Keratinocyte (primary cell): ENCODE measurements at regions not wholly inside any gene's neighbourhood (a gene's known extent, or its start where the extent isn't known, plus 50 kb on each side); places are given as distances from the start of the nearest gene placed in this dataset.

Source experiments
- DNase-seq: peaks from one replicate; pipeline ENCODE4 v3.0.0-alpha.2; 2011; ENCODE audit warnings: low read depth, missing footprints, low spot score
- FAIRE-seq: peaks from 2 replicates; lab custom pipeline; 2011; peaks lifted over from hg19 to GRCh38; lab: Jason Lieb, UNC
- H2AFZ ChIP-seq: 2 replicates; pipeline ENCODE4 v1.6.0; 2012; ENCODE audit warnings: low read length, control low read depth, inconsistent platforms; ENCODE audit not compliant: control insufficient read depth
- H3K27ac ChIP-seq: 2 replicates; pipeline ENCODE4 v1.5.1; 2011; ENCODE audit warnings: low read length; ENCODE audit not compliant: control insufficient read depth, insufficient read depth
- H3K27me3 ChIP-seq: 3 replicates; pipeline ENCODE4 v1.6.0; 2011; ENCODE audit warnings: low read length; ENCODE audit not compliant: control insufficient read depth, insufficient read depth; ENCODE audit errors: extremely low read depth
- H3K36me3 ChIP-seq, 2 experiments: 2 replicates in 1 of 2; 3 replicates in 1 of 2; pipeline ENCODE4 v1.5.1; 2011; ENCODE audit warnings: low read length in 2 of 2, mild to moderate bottlenecking in 1 of 2; ENCODE audit not compliant: control insufficient read depth in 2 of 2, insufficient read depth in 2 of 2; ENCODE audit errors: extremely low read depth in 1 of 2
- H3K4me1 ChIP-seq: 3 replicates; pipeline ENCODE4 v1.5.1; 2011; ENCODE audit warnings: low read length; ENCODE audit not compliant: control insufficient read depth, insufficient read depth; ENCODE audit errors: extremely low read depth
- H3K4me2 ChIP-seq: 3 replicates; pipeline ENCODE4 v1.6.0; 2011; ENCODE audit warnings: low read depth, low read length; ENCODE audit not compliant: control insufficient read depth, insufficient read depth; ENCODE audit errors: extremely low read depth
- H3K4me3 ChIP-seq, 3 experiments: fragments of 200-600 bp in 1 of 3; sonication (generic) in 1 of 3; 2 replicates in 2 of 3; 3 replicates in 1 of 3; pipeline ENCODE4 v1.5.1; 2011 to 2016; ENCODE audit warnings: low read length in 3 of 3, mild to moderate bottlenecking in 3 of 3, control low read depth in 2 of 3, inconsistent platforms in 1 of 3, low read depth in 1 of 3, mixed read lengths in 1 of 3, mixed run types in 1 of 3, moderate library complexity in 1 of 3; ENCODE audit not compliant: control insufficient read depth in 2 of 3, insufficient read depth in 2 of 3; ENCODE audit errors: extremely low read depth in 1 of 3
- H3K79me2 ChIP-seq: 2 replicates; pipeline ENCODE4 v1.6.0; 2012; ENCODE audit warnings: low read length; ENCODE audit not compliant: control insufficient read depth, insufficient read depth
- H3K9ac ChIP-seq: 3 replicates; pipeline ENCODE4 v1.6.0; 2011; ENCODE audit warnings: low read length; ENCODE audit not compliant: control insufficient read depth, insufficient read depth; ENCODE audit errors: extremely low read depth
- H3K9me1 ChIP-seq: 3 replicates; pipeline ENCODE4 v1.6.0; 2011; ENCODE audit warnings: low read length; ENCODE audit not compliant: control insufficient read depth, insufficient read depth; ENCODE audit errors: extremely low read depth
- H3K9me3 ChIP-seq: 2 replicates; pipeline ENCODE4 v1.5.1; 2012; ENCODE audit warnings: low read depth, low read length; ENCODE audit not compliant: control insufficient read depth
- H4K20me1 ChIP-seq: 3 replicates; pipeline ENCODE4 v1.6.0; 2011; ENCODE audit warnings: low read length; ENCODE audit not compliant: control insufficient read depth, insufficient read depth; ENCODE audit errors: extremely low read depth
- EZH2 ChIP-seq: IDR thresholded peaks from one replicate; pipeline ENCODE4 v1.6.1; 2012; ENCODE audit warnings: inconsistent platforms, mild to moderate bottlenecking, low read length, moderate library complexity
- dilution Hi-C: fragments of 300-500 bp; cut with MboI; formaldehyde crosslinking; loops from one replicate; pipeline ENCODE4 v1.7.0; 2020; ENCODE audit warnings: low sequenced_read_pairs; ENCODE audit not compliant: extremely low pct_ligation_motif_present
- TF ChIP-seq, protein P1 (sequence below), 3 experiments: IDR thresholded peaks in 1 of 3; conservative IDR thresholded peaks in 1 of 3; optimal IDR thresholded peaks in 1 of 3; 2 replicates in 2 of 3; 3 replicates in 1 of 3; pipeline versions ENCODE3 to v1.5.1; 2011; ENCODE audit warnings: low read length in 3 of 3, mild to moderate bottlenecking in 3 of 3, moderate library complexity in 2 of 3, control low read depth in 1 of 3, inconsistent platforms in 1 of 3; ENCODE audit not compliant: insufficient read depth in 2 of 3; ENCODE audit errors: extremely low read depth in 1 of 3

DNA sequence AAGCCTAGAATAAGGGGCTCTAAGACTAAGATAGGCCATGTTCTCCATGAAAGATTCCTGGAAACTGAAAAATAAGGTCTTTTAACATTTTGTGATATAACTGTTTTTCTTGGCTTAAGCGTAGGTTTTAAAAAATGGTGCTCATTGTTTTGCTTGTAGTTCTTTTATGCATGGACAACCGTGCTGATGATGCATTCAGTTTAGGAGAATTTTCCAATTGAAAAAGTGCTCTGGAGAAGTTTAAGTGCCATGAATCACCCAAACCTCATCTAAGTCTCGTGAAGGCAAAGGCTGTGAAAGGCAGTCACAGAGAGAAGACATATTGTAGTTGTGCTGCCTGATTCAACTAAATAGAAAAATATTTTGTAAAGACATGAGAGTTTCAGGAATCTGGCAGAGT, 111.8 kb upstream of the GAREM1 start:
- Histone ChIP-seq H3K9ac (no peak overlapping the region), H2AFZ (no peak overlapping the region), H3K4me1 (no peaks in the 10 kb centered on the region), H3K4me3 (no peak overlapping the region), H3K9me1 (no peaks in the 10 kb centered on the region), H3K4me2 (no peak overlapping the region), H3K36me3 (no peaks in the 10 kb centered on the region), H3K27me3 (no peaks in the 10 kb centered on the region), H3K9me3 (no peaks in the 10 kb centered on the region), H3K27ac (no peak overlapping the region), H4K20me1 (no peaks in the 10 kb centered on the region), H3K79me2 (no peaks in the 10 kb centered on the region)
- TF ChIP-seq, protein P1, sequence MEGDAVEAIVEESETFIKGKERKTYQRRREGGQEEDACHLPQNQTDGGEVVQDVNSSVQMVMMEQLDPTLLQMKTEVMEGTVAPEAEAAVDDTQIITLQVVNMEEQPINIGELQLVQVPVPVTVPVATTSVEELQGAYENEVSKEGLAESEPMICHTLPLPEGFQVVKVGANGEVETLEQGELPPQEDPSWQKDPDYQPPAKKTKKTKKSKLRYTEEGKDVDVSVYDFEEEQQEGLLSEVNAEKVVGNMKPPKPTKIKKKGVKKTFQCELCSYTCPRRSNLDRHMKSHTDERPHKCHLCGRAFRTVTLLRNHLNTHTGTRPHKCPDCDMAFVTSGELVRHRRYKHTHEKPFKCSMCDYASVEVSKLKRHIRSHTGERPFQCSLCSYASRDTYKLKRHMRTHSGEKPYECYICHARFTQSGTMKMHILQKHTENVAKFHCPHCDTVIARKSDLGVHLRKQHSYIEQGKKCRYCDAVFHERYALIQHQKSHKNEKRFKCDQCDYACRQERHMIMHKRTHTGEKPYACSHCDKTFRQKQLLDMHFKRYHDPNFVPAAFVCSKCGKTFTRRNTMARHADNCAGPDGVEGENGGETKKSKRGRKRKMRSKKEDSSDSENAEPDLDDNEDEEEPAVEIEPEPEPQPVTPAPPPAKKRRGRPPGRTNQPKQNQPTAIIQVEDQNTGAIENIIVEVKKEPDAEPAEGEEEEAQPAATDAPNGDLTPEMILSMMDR (optimal IDR thresholded peaks at IDR 0.05 in 1 of 3, IDR thresholded peaks at IDR 0.05 in 1 of 3, conservative IDR thresholded peaks at IDR 0.05 in 1 of 3; ENCODE audit: extremely low read depth in 1 of 3, insufficient read depth in 2 of 3, low read length in 3 of 3): no peak
- no peak for TF ChIP-seq EZH2
- dilution Hi-C loops: no loop called here
- FAIRE-seq: no peak
- DNase-seq: no peak

DNA sequence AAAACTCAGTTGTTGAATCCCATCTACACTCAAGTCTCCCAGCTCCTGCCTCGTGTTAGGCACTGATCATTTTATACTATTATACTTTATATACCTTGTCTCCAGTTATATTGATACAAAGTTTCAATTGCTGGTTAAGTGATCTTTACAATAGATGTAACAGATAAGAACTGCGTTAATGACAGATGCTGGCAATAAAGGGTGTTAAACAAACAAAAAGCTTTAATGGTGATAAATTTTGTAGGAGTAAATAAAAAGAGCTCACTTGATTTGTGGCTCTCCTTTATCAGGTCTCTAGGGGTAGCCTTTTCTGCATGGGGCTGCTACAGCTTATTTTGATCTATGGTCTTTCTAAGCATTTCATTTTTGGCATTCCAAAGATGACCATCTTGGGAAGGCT, 106.9 kb upstream of the GAREM1 start:
- H3K9ac ChIP-seq: no peak overlapping the region
- H2AFZ ChIP-seq: no peak overlapping the region
- H3K79me2 ChIP-seq: no peaks in the 10 kb centered on the region
- TF ChIP-seq EZH2: no peak
- TF ChIP-seq, protein P1 (optimal IDR thresholded peaks at IDR 0.05 in 1 of 3, IDR thresholded peaks at IDR 0.05 in 1 of 3, conservative IDR thresholded peaks at IDR 0.05 in 1 of 3; ENCODE audit: extremely low read depth in 1 of 3, insufficient read depth in 2 of 3, low read length in 3 of 3): no peak
- no peaks in the 10 kb centered on the region for H3K36me3 ChIP-seq
- H3K27me3 ChIP-seq: no peaks in the 10 kb centered on the region
- no peak overlapping the region for H3K4me3 ChIP-seq
- no peak for DNase-seq
- no peak overlapping the region for H3K27ac ChIP-seq
- no peak overlapping the region for H3K4me2 ChIP-seq
- H3K4me1 ChIP-seq: no peaks in the 10 kb centered on the region
- H3K9me3 ChIP-seq: no peaks in the 10 kb centered on the region
- no peaks in the 10 kb centered on the region for H4K20me1 ChIP-seq
- no peak for FAIRE-seq
- dilution Hi-C loops: no loop called here
- H3K9me1 ChIP-seq: no peaks in the 10 kb centered on the region
